PC-3 (cell line): ENCODE measurements at regions not wholly inside any gene's neighbourhood (a gene's known extent, or its start where the extent isn't known, plus 50 kb on each side); places are given as distances from the start of the nearest gene placed in this dataset.

Experiments used
- ATAC-seq: fragments of 200-7000 bp; cut with Tn5 transposase; 2 replicates; pipeline ENCODE4 v1.9.1; 2020; ENCODE audit warnings: mild to moderate bottlenecking, moderate library complexity
- BruUV-seq: library from RNA; stranded (reverse); fragments of 400-500 nt; replicated peaks from 2 replicates; lab custom pipeline; 2021; lab: Mats Ljungman, UMichigan
- CTCF ChIA-PET: fragments of 300-600 bp; sonication (Branson Sonifier 250); formaldehyde crosslinking; loops from one replicate; lab custom pipeline; 2022; ENCODE audit warnings: antibody characterized with exemption; lab: Charles Lee
- POLR2A ChIA-PET: fragments of 300-600 bp; sonication (Branson Sonifier 250); formaldehyde crosslinking; loops from one replicate; lab custom pipeline; 2022; ENCODE audit warnings: antibody characterized with exemption; ENCODE audit not compliant: unreplicated experiment; lab: Charles Lee
- DNase-seq: peaks from one replicate; pipeline ENCODE4 v3.0.0-alpha.2; 2015
- H2AFZ ChIP-seq: fragments of 300-600 bp; sonication (generic); 2 replicates; pipeline ENCODE4 v1.6.0; 2016; ENCODE audit warnings: antibody characterized with exemption, low read length
- H3F3A ChIP-seq: fragments of 300-600 bp; sonication (generic); one replicate; pipeline ENCODE4 v1.6.0; 2017; ENCODE audit warnings: antibody characterized with exemption, low read length, control low read depth, mild to moderate bottlenecking; ENCODE audit not compliant: unreplicated experiment
- H3K27ac ChIP-seq: fragments of 300-600 bp; sonication (generic); 2 replicates; pipeline ENCODE4 v1.5.1; 2016; ENCODE audit warnings: mild to moderate bottlenecking, low read length
- H3K27me3 ChIP-seq: fragments of 300-600 bp; sonication (generic); 2 replicates; pipeline ENCODE4 v1.6.1; 2016; ENCODE audit warnings: low read length, mixed read lengths
- H3K36me3 ChIP-seq: fragments of 300-600 bp; sonication (generic); 2 replicates; pipeline ENCODE4 v1.6.1; 2016; ENCODE audit warnings: low read depth, mixed run types, low read length, mixed read lengths
- H3K4me1 ChIP-seq: fragments of 300-600 bp; sonication (generic); 2 replicates; pipeline ENCODE4 v1.5.1; 2016; ENCODE audit warnings: low read length; ENCODE audit not compliant: insufficient read depth
- H3K4me2 ChIP-seq: fragments of 300-600 bp; sonication (generic); 2 replicates; pipeline ENCODE4 v1.6.0; 2016; ENCODE audit warnings: low read length
- H3K4me3 ChIP-seq: fragments of 300-600 bp; sonication (generic); 2 replicates; pipeline ENCODE4 v1.5.1; 2016; ENCODE audit warnings: mild to moderate bottlenecking, low read length, mixed read lengths
- H3K79me2 ChIP-seq: fragments of 300-600 bp; sonication (generic); 2 replicates; pipeline ENCODE4 v1.6.1; 2017; ENCODE audit warnings: low read length, mixed read lengths
- H3K9ac ChIP-seq: fragments of 300-600 bp; sonication (generic); 2 replicates; pipeline ENCODE4 v1.6.0; 2016; ENCODE audit warnings: mild to moderate bottlenecking, low read length
- H3K9me2 ChIP-seq: fragments of 300-600 bp; sonication (generic); replicated peaks from 2 replicates; pipeline ENCODE4 v1.6.1; 2016; ENCODE audit warnings: mixed run types, low read length, mixed read lengths
- H3K9me3 ChIP-seq: fragments of 300-600 bp; sonication (generic); 2 replicates; pipeline ENCODE4 v1.6.1; 2016; ENCODE audit warnings: low read length, mixed read lengths
- H4K20me1 ChIP-seq: fragments of 300-600 bp; sonication (generic); 2 replicates; pipeline ENCODE4 v1.6.1; 2016; ENCODE audit warnings: low read length, mixed read lengths
- EZH2 ChIP-seq: fragments of 300-600 bp; sonication (generic); IDR thresholded peaks from one replicate; pipeline ENCODE4 v1.6.1; 2017; ENCODE audit warnings: antibody characterized with exemption, mild to moderate bottlenecking, low read length; ENCODE audit not compliant: unreplicated experiment
- EZH2phosphoT487 ChIP-seq: fragments of 300-600 bp; sonication (generic); IDR thresholded peaks from 2 replicates; pipeline ENCODE4 v1.6.1; 2018; ENCODE audit warnings: mild to moderate bottlenecking, antibody characterized with exemption, low read length, borderline replicate concordance
- intact Hi-C: fragments of 100-400 bp; cut with micrococcal nuclease; formaldehyde crosslinking; loops from 2 replicates; pipeline ENCODE4 v1.9.0; 2023
- TF ChIP-seq, protein P1 (sequence below): fragments of 300-600 bp; sonication (generic); conservative IDR thresholded peaks from 2 replicates; pipeline ENCODE4 v1.5.1; 2017; ENCODE audit warnings: antibody characterized with exemption, low read depth, mild to moderate bottlenecking, low read length

DNA sequence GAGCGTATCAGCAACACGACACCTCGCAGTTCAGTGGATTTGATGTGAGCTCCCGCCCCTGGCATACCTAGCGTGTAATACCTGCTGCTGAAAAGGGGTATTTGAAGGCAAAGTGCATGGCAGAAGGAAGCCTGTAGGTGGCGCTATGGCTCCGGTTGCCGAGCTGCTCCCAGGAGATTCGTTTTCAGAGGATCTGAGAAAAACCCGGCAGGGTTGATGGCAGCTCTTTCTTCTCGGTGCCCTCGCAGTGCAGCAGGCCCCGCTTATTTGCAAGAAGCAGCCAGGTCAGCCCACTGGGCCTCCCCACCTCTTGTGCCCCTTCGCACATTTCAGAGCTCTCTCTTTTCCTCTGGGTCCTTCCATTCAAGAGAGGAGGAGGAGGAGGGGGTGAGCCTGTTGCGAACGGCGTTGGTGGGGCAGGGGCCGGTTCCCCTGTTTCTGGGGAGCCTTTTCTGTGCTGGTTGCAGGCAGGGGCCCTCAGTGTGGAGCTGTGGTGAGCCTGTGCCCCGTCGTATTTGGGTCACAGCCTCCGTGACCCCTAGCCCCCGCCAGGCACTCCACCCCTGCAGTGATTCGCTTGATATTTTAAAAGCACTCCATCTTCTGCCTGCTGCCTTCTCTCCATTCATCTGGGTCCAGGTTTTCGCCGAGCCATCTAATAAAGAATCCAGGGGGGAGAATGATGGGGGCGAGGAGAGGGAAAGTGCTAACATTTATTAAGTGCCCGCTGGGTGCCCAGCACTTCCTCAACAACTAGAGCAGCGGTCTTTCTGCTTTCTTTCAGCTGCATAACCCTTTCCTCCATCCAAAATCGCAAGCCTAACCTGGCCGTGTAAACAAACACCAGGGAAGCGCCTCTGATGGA lies 85.3 kb upstream of the SYT13 start:
- ChIA-PET CTCF (interaction anchor here (0.6 to 1.9 kb wide), 3 partner anchors 32 to 400 kb away, joined by 4 to 15 read pairs (median 4); no protein-coding TSS in a partner anchor), POLR2A (no interaction called here)
- Histone ChIP-seq H3K36me3 (no peaks in the 10 kb centered on the region), H3K27me3 (peaks cover 73% of the 10 kb centered on the region), H3K27ac (no peak overlapping the region), H3K9me2 (no peaks in the 10 kb centered on the region), H3K9me3 (no peaks in the 10 kb centered on the region), H3K9ac (no peak overlapping the region), H3K4me1 (no peaks in the 10 kb centered on the region), H3K79me2 (no peaks in the 10 kb centered on the region), H3K4me2 (peak overlapping the region; percentile 44; the same call in 1 of the 2 replicates), H4K20me1 (no peaks in the 10 kb centered on the region), H3F3A (no peaks in the 10 kb centered on the region), H3K4me3 (no peak overlapping the region), H2AFZ (peak overlapping the region; percentile 48; the same call in 1 of the 2 replicates)
- ATAC-seq (peak; percentile 88), DNase-seq (peak; percentile 77)
- intact Hi-C loops: loop anchor here (1.0 kb wide), 1 partner anchor 284 kb away; no protein-coding TSS in a partner anchor
- TF ChIP-seq, protein P1, sequence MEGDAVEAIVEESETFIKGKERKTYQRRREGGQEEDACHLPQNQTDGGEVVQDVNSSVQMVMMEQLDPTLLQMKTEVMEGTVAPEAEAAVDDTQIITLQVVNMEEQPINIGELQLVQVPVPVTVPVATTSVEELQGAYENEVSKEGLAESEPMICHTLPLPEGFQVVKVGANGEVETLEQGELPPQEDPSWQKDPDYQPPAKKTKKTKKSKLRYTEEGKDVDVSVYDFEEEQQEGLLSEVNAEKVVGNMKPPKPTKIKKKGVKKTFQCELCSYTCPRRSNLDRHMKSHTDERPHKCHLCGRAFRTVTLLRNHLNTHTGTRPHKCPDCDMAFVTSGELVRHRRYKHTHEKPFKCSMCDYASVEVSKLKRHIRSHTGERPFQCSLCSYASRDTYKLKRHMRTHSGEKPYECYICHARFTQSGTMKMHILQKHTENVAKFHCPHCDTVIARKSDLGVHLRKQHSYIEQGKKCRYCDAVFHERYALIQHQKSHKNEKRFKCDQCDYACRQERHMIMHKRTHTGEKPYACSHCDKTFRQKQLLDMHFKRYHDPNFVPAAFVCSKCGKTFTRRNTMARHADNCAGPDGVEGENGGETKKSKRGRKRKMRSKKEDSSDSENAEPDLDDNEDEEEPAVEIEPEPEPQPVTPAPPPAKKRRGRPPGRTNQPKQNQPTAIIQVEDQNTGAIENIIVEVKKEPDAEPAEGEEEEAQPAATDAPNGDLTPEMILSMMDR: peak; percentile 90
- TF ChIP-seq EZH2phosphoT487 (no peak), EZH2 (no peak)
- BruUV-seq: no TSS peak

DNA sequence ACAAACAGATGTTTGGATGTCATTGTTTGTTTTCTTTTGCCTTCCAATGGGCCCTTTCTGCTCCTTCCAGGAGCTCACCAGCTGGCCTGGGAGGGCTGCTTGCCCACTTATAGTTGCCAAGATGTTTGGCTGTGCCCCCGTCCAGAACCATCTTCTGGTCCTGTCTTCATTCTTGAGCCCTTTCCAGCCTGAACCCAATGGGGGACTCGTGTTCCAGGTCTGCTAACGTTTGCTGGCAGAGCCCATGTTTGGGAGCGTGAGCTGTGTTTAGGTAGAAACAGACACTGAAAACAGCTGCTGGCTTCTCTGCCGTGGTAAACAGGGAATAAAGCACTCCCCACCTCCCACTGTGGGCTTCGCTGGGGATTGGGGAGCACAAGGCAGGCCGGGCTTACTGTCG lies 83.2 kb upstream of the SYT13 start:
- peaks cover 72% of the 10 kb centered on the region for H3K27me3 ChIP-seq
- BruUV-seq: no TSS peak
- no peaks in the 10 kb centered on the region for H3K4me1 ChIP-seq
- no peaks in the 10 kb centered on the region for H3K36me3 ChIP-seq
- ATAC-seq: no peak
- H2AFZ ChIP-seq: no peak overlapping the region
- DNase-seq: no peak
- H3K4me2 ChIP-seq: no peak overlapping the region
- CTCF ChIA-PET: no interaction called here
- no peak overlapping the region for H3K27ac ChIP-seq
- POLR2A ChIA-PET: no interaction called here
- no peaks in the 10 kb centered on the region for H3K79me2 ChIP-seq
- TF ChIP-seq EZH2 (no peak), EZH2phosphoT487 (no peak)
- TF ChIP-seq, protein P1: no peak
- no peaks in the 10 kb centered on the region for H3K9me3 ChIP-seq
- H4K20me1 ChIP-seq: no peaks in the 10 kb centered on the region
- no peaks in the 10 kb centered on the region for H3F3A ChIP-seq
- no peaks in the 10 kb centered on the region for H3K9me2 ChIP-seq
- intact Hi-C loops: no loop called here
- no peak overlapping the region for H3K9ac ChIP-seq
- no peak overlapping the region for H3K4me3 ChIP-seq

DNA sequence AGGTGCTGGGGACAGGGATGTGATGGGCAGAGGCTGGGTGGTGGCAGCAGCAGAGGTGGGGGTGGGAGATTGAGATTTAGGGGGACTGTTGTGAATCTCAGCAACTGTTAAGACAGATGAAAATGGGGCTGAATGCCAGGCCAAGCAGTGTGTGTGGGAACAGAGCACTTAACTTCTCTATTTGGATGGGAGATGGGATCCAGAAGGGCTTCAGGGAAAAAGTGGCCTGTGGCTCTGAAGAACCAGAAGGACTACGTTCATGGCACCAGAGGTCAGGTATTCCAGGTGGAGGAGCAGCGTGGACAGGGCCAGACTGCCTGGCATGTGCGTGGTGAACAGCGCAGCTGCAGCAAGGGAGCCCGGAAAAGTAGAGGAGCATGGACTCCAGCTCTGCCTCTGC lies 82.6 kb upstream of the SYT13 start:
- no peaks in the 10 kb centered on the region for H3K36me3 ChIP-seq
- H3K9me2 ChIP-seq: no peaks in the 10 kb centered on the region
- BruUV-seq: no TSS peak
- no peaks in the 10 kb centered on the region for H4K20me1 ChIP-seq
- intact Hi-C loops: no loop called here
- H3K27me3 ChIP-seq: peaks cover 72% of the 10 kb centered on the region
- TF ChIP-seq EZH2phosphoT487 (no peak), EZH2 (no peak)
- TF ChIP-seq, protein P1: no peak
- POLR2A ChIA-PET: no interaction called here
- ATAC-seq: no peak
- CTCF ChIA-PET: no interaction called here
- H3K27ac ChIP-seq: no peak overlapping the region
- no peak overlapping the region for H3K4me3 ChIP-seq
- H3K79me2 ChIP-seq: no peaks in the 10 kb centered on the region
- H2AFZ ChIP-seq: no peak overlapping the region
- no peaks in the 10 kb centered on the region for H3K9me3 ChIP-seq
- H3F3A ChIP-seq: no peaks in the 10 kb centered on the region
- no peak for DNase-seq
- no peak overlapping the region for H3K4me2 ChIP-seq
- no peaks in the 10 kb centered on the region for H3K4me1 ChIP-seq
- H3K9ac ChIP-seq: no peak overlapping the region
